Smooth muscle cell (in vitro differentiated cells): ENCODE measurements at regions not wholly inside any gene's neighbourhood (a gene's known extent, or its start where the extent isn't known, plus 50 kb on each side); places are given as distances from the start of the nearest gene placed in this dataset.

Experiments used
- DNase-seq: peaks from one replicate; lab custom pipeline; 2025; ENCODE audit not compliant: unreplicated experiment; lab: John Stamatoyannopoulos, UW
- H2AFZ ChIP-seq: fragments of 200-600 bp; sonication (generic); 2 replicates; pipeline ENCODE4 v1.6.0; 2016; ENCODE audit warnings: antibody characterized with exemption, low read depth, mild to moderate bottlenecking
- H3F3A ChIP-seq: fragments of 200-600 bp; sonication (generic); 2 replicates; pipeline ENCODE4 v1.6.0; 2017; ENCODE audit warnings: antibody characterized with exemption, low read depth
- H3K27ac ChIP-seq: fragments of 200-600 bp; sonication (generic); 2 replicates; pipeline ENCODE4 v1.5.1; 2016; ENCODE audit warnings: low read depth, mild to moderate bottlenecking
- H3K27me3 ChIP-seq: fragments of 200-600 bp; sonication (generic); 2 replicates; pipeline ENCODE4 v1.6.1; 2016; ENCODE audit warnings: low read depth, mild to moderate bottlenecking
- H3K36me3 ChIP-seq: fragments of 200-600 bp; sonication (generic); 2 replicates; pipeline ENCODE4 v1.5.1; 2016; ENCODE audit warnings: low read depth
- H3K4me1 ChIP-seq: fragments of 200-600 bp; sonication (generic); 2 replicates; pipeline ENCODE4 v1.5.1; 2016; ENCODE audit warnings: low read depth
- H3K4me2 ChIP-seq: fragments of 200-600 bp; sonication (generic); 2 replicates; pipeline ENCODE4 v1.6.0; 2016; ENCODE audit warnings: mild to moderate bottlenecking
- H3K4me3 ChIP-seq: fragments of 200-600 bp; sonication (generic); 2 replicates; pipeline ENCODE4 v1.5.1; 2016; ENCODE audit warnings: mild to moderate bottlenecking
- H3K79me2 ChIP-seq: fragments of 200-600 bp; sonication (generic); 2 replicates; pipeline ENCODE4 v1.6.0; 2016; ENCODE audit warnings: low read depth, mild to moderate bottlenecking
- H3K9ac ChIP-seq: fragments of 200-600 bp; sonication (generic); 2 replicates; pipeline ENCODE4 v1.6.0; 2016; ENCODE audit warnings: low read depth
- H3K9me3 ChIP-seq: fragments of 200-600 bp; sonication (generic); replicated peaks from 2 replicates; pipeline ENCODE4 v1.5.1; 2016; ENCODE audit warnings: low read depth
- H4K20me1 ChIP-seq: fragments of 200-600 bp; sonication (generic); 2 replicates; pipeline ENCODE4 v1.6.0; 2016; ENCODE audit warnings: low read depth
- CTCF ChIP-seq: fragments of 200-600 bp; sonication (generic); IDR thresholded peaks from 2 replicates; pipeline ENCODE4 v1.5.1; 2017; ENCODE audit warnings: borderline replicate concordance, mild to moderate bottlenecking, antibody characterized with exemption; ENCODE audit not compliant: insufficient read depth, poor library complexity, severe bottlenecking
- WGBS: methylation state at CpG from one replicate; pipeline ENCODE4 v1.1.7; 2016; ENCODE audit warnings: low lambda C conversion rate; 5-methylcytosine and 5-hydroxymethylcytosine counted together

- Histone ChIP-seq H4K20me1 (no peaks in the 10 kb centered on the region), H3K4me2 (no peak overlapping the region), H3K9ac (no peak overlapping the region), H3K9me3 (no peaks in the 10 kb centered on the region), H2AFZ (no peak overlapping the region), H3K4me1 (no peaks in the 10 kb centered on the region), H3K27me3 (no peaks in the 10 kb centered on the region), H3F3A (no peaks in the 10 kb centered on the region), H3K36me3 (no peaks in the 10 kb centered on the region), H3K27ac (no peak overlapping the region), H3K4me3 (no peak overlapping the region), H3K79me2 (no peaks in the 10 kb centered on the region)
- DNase-seq: no peak
- 85% methylated on average over 2 of the region's 2 CpGs for WGBS
- no peak for TF ChIP-seq CTCF
Measured at GRCh38 chr5:166245556-166245955, 2045.9 kb upstream of the WWC1 start.

- H3K36me3 ChIP-seq: no peaks in the 10 kb centered on the region
- H3F3A ChIP-seq: no peaks in the 10 kb centered on the region
- DNase-seq: no peak
- no peaks in the 10 kb centered on the region for H3K79me2 ChIP-seq
- no peaks in the 10 kb centered on the region for H3K4me1 ChIP-seq
- H3K4me3 ChIP-seq: no peak overlapping the region
- no peak overlapping the region for H3K27ac ChIP-seq
- no peaks in the 10 kb centered on the region for H4K20me1 ChIP-seq
- no peaks in the 10 kb centered on the region for H3K9me3 ChIP-seq
- WGBS: 70% methylated on average over 4 of the region's 4 CpGs
- no peak overlapping the region for H2AFZ ChIP-seq
- H3K9ac ChIP-seq: no peak overlapping the region
- H3K27me3 ChIP-seq: no peaks in the 10 kb centered on the region
- no peak for TF ChIP-seq CTCF
- H3K4me2 ChIP-seq: no peak overlapping the region
Measured at GRCh38 chr5:166251786-166252185, 2039.7 kb upstream of the WWC1 start.

- no peaks in the 10 kb centered on the region for H3K79me2 ChIP-seq
- no peak overlapping the region for H3K4me2 ChIP-seq
- no peaks in the 10 kb centered on the region for H3K36me3 ChIP-seq
- no peak for TF ChIP-seq CTCF
- no peaks in the 10 kb centered on the region for H4K20me1 ChIP-seq
- no peak overlapping the region for H3K27ac ChIP-seq
- no peak overlapping the region for H3K4me3 ChIP-seq
- DNase-seq: no peak
- no peak overlapping the region for H3K9ac ChIP-seq
- H2AFZ ChIP-seq: no peak overlapping the region
- H3F3A ChIP-seq: no peaks in the 10 kb centered on the region
- no peaks in the 10 kb centered on the region for H3K27me3 ChIP-seq
- 92% methylated on average over 4 of the region's 4 CpGs for WGBS
- no peaks in the 10 kb centered on the region for H3K9me3 ChIP-seq
- H3K4me1 ChIP-seq: no peaks in the 10 kb centered on the region
Measured at GRCh38 chr5:166257661-166258060, 2033.8 kb upstream of the WWC1 start.

GRCh38 chr5:166262395-166262794, 2029.0 kb upstream of the WWC1 start:
- 94% methylated on average over 3 of the region's 3 CpGs for WGBS
- no peak for TF ChIP-seq CTCF
- DNase-seq: no peak
- no peak overlapping the region for H3K4me3 ChIP-seq
- H3K36me3 ChIP-seq: no peaks in the 10 kb centered on the region
- H3K9ac ChIP-seq: no peak overlapping the region
- H3K27me3 ChIP-seq: no peaks in the 10 kb centered on the region
- no peak overlapping the region for H2AFZ ChIP-seq
- H3K4me1 ChIP-seq: no peaks in the 10 kb centered on the region
- H3K9me3 ChIP-seq: no peaks in the 10 kb centered on the region
- no peak overlapping the region for H3K27ac ChIP-seq
- no peaks in the 10 kb centered on the region for H3F3A ChIP-seq
- no peaks in the 10 kb centered on the region for H4K20me1 ChIP-seq
- no peak overlapping the region for H3K4me2 ChIP-seq
- no peaks in the 10 kb centered on the region for H3K79me2 ChIP-seq
